ENCODE measurements at regions not wholly inside any gene's neighbourhood (a gene's known extent, or its start where the extent isn't known, plus 50 kb on each side); places are given as distances from the start of the nearest gene placed in this dataset.

GRCh38 chr12:20220339-20220738 lies 148.0 kb upstream of the PDE3A start (continued):
- TF ChIP-seq RFX7 (CRISPR knock-in tag; IDR thresholded peaks at IDR 0.05) (no peak), E2F4 (CRISPR knock-in tag; IDR thresholded peaks at IDR 0.05; ENCODE audit: low read depth) (no peak), BRCA1 (IDR thresholded peaks at IDR 0.05) (no peak), BRCA1 (CRISPR knock-in tag; IDR thresholded peaks at IDR 0.05) (no peak), SLC30A9 (CRISPR knock-in tag; IDR thresholded peaks at IDR 0.05) (no peak)

- DNase-seq (ENCODE audit: extremely low read depth in 1 of 4, low spot score in 3 of 4) (no peak), ATAC-seq (no peak), FAIRE-seq (no peak)
- WGBS (ENCODE audit: insufficient coverage, low coverage, missing lambda C conversion rate), result 0% methylated on average over 4 of the region's 5 CpGs
- no peaks in the 10 kb centered on the region for H3K4me1 ChIP-seq (replicated peaks in 1 of 2; ENCODE audit: control insufficient read depth in 2 of 2, insufficient read depth in 2 of 2, low read length in 2 of 2)
- H3K9me3 ChIP-seq (replicated peaks; ENCODE audit: control insufficient read depth, insufficient read depth, low read depth, low read length), result no peaks in the 10 kb centered on the region
- no peaks in the 10 kb centered on the region for H3K79me2 ChIP-seq (ENCODE audit: control insufficient read depth, insufficient read depth, low read length)
- no peak for TF ChIP-seq ZNF75A (CRISPR knock-in tag; IDR thresholded peaks at IDR 0.05)
- TF ChIP-seq SRF (CRISPR knock-in tag; IDR thresholded peaks at IDR 0.05), result no peak
- TF ChIP-seq ZBTB9 (CRISPR knock-in tag; IDR thresholded peaks at IDR 0.05), result no peak
- no peak for TF ChIP-seq CHAMP1 (IDR thresholded peaks at IDR 0.05)
- no peak for TF ChIP-seq TAF1 (IDR thresholded peaks at IDR 0.05; ENCODE audit: control insufficient read depth, extremely low read depth, insufficient read depth, low read length, severe bottlenecking)
- TF ChIP-seq ARHGAP35 (IDR thresholded peaks at IDR 0.05; ENCODE audit: partially characterized antibody), result no peak
- no peak for TF ChIP-seq CBX8 (IDR thresholded peaks at IDR 0.05; ENCODE audit: borderline replicate concordance, extremely low read depth, low read depth, low read length, poor library complexity, severe bottlenecking)
- no peak for TF ChIP-seq TEAD2 (tag; IDR thresholded peaks at IDR 0.05)
- TF ChIP-seq JUND (IDR thresholded peaks at IDR 0.05; ENCODE audit: borderline replicate concordance, low read depth, low read length), result no peak
- TF ChIP-seq JUND (tag; IDR thresholded peaks at IDR 0.05; ENCODE audit: borderline replicate concordance, low read depth, low read length), result no peak
- no peak for TF ChIP-seq ELF2 (CRISPR knock-in tag; IDR thresholded peaks at IDR 0.05)
- H3K9me1 ChIP-seq (ENCODE audit: control insufficient read depth, insufficient read depth, low read length), result no peaks in the 10 kb centered on the region
- in situ Hi-C loops (cut with MboI) (no loop called here), intact Hi-C loops (cut with micrococcal nuclease) (no loop called here)
- no peak overlapping the region for H2AFZ ChIP-seq (ENCODE audit: low read depth, low read length)
- BruUV-seq (replicated peaks), result no TSS peak
- H3K27ac ChIP-seq (ENCODE audit: extremely low read depth, low read depth, low read length), result no peak overlapping the region
- H4K20me1 ChIP-seq (replicated peaks; ENCODE audit: control insufficient read depth, insufficient read depth, low read length), result no peaks in the 10 kb centered on the region
- H3K27me3 ChIP-seq (ENCODE audit: control insufficient read depth in 2 of 2, insufficient read depth in 2 of 2, low read length in 2 of 2), result no peaks in the 10 kb centered on the region
- ChIA-PET POLR2A (no interaction called here), CTCF (ENCODE audit: low intra/inter-chr PET ratio) (no interaction called here)
- no peaks in the 10 kb centered on the region for H3K36me3 ChIP-seq (ENCODE audit: control insufficient read depth, insufficient read depth, low read length)
- H3K4me2 ChIP-seq (ENCODE audit: insufficient read depth, low read length), result no peak overlapping the region
- H3K4me3 ChIP-seq, result no peak overlapping the region
- no peak overlapping the region for H3K9ac ChIP-seq (ENCODE audit: insufficient read depth in 1 of 2, low read depth in 2 of 2, low read length in 2 of 2)
Observed at GRCh38 chr12:20232931-20233675, 135.2 kb upstream of the PDE3A start.

Data from K562 (cell line).